HG03442 (cell line): ENCODE measurements at regions not wholly inside any gene's neighbourhood (a gene's known extent, or its start where the extent isn't known, plus 50 kb on each side); places are given as distances from the start of the nearest gene placed in this dataset.

Source experiments
- ATAC-seq: cut with Tn5 transposase; IDR thresholded peaks from one replicate; pipeline ENCODE4 v1.9.1; 2021; ENCODE audit warnings: mild to moderate bottlenecking, moderate library complexity; ENCODE audit not compliant: unreplicated experiment

DNA sequence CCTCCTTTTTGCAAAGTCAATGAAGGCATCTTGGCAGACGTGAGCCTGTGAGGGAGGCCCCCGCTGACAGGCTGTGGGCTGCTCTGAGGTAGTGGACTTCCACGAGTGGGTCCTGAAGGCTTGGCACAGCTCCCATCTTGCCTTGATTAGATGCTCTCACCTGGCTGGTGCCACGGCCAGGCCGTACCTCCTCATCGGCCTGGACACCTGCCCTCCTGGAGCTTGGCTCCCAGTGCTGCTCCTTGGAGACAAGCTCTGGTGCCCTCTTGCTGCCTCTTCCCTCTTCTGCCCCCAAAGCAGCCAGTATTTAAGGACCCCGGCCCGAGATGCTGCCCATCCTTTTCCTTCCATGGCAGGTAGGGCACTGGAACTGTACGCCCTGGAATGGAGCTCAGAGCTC is 93.5 kb downstream of the ERMARD start:
- no peak for ATAC-seq

DNA sequence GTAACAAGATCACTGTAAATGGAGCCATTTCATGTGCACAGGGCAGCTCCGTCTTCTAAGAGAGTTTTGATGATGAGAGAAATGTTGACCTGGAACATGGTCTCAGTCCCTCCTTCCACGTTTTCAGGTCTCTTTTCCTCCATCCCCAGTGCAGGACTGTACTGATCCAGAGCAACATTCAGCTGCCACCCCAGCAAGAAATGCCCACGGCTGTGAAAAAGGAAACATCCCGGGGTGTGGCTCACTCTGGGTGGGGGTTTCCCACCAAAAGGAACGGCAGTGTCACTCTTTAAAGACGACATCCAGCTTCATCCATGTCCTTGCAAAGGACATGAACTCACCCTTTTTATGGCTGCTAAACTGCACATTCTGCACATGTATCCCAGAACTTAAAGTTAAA is 92.6 kb downstream of the ERMARD start:
- ATAC-seq, result no peak

DNA sequence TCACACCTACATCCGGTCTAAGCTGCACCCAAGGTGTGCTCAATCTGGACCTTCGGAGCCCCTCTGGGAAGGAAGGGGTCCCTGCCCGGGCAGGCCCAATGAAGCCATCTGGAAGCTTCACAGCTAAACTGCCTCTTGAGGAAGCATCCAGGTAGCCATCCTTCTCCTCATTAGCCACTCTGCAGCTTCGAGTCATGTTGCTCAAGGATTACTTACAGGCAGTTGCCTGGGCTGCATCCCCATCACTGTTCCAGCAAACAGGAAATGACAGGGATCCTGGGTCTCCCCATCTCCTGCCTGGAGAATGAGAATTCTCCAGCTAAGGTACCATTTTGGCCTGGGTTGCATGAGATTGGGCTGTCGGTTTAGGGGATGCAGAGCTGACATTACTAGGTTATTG is 91.7 kb downstream of the ERMARD start:
- no peak for ATAC-seq

DNA sequence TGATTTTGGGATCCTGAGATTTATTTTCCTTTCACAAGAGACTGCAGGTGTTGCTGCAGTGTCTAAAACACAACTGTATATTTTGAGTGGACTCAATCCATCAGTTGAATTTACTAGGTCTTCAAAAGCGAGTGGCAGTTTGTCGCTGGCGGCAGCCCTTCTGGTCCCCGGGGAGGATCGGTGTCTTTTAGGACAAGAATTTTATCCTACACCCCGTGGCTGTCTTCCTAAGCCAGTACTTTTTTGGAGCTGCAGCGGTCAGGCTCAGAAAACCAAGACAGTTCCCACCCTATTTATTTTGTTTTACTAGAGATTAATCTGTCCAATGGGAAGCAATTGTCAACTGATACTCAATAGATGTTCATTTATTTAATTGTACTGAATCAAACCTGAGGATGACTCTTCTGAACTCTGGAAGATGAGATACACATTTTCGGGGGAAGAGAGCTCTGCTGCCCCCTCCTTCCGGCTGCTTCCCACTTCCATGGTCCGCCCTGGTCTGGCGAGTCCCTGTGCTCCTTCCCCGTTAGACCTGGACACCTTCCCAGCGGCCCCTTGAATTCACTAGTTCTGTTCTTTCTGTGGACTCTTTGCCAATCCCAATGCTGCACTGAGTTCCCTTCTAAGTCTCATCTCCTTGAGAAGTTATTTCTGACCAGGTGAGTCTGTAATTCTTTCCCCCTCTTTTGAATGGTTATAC is 90.6 kb downstream of the ERMARD start:
- no peak for ATAC-seq

DNA sequence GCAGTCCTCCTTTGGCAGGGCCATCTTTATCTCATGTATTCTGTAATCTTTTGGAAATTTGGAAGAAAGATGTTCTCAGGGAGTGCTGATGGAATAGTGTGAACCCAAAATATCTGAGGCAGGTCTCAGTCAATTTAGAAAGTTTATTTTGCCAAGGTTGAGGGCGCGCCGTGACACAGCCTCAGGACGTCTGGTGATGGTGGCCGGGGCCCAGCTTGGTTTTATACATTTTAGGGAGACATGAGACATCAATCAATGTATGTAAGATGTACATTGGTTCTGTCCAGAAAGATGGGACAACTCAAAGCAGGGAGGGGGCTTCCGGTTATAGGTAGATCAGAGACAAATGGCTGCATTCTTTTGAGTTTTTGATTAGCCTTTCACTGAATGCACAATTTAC is 89.8 kb downstream of the ERMARD start:
- no peak for ATAC-seq

DNA sequence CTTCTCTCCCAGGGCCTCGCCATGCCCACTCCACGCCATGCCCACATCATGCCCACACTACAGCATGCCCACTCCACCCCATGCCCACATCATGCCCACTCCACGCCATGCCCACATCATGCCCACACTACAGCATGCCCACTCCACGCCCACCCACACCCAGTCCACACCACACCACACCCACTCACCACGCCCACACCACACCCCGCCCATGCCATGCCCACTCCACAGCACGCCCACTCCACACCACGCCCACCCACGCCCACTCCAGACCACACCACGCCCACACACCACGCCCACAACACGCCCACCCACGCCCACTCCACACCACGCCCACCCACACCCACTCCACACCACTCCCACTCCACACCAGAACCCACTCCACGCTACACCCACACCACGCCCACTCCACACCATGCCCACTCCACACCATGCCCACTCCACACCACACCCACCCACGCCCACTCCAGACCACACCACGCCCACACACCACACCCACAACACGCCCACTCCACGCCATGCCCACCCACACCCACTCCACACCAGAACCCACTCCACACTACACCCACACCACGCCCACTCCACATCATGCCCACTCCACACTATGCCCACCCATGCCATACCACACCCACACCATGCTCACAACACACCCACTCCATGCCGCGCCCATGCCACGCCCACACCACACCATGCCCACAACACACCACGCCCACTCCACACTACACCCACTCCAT is 88.6 kb downstream of the ERMARD start:
- no peak for ATAC-seq

DNA sequence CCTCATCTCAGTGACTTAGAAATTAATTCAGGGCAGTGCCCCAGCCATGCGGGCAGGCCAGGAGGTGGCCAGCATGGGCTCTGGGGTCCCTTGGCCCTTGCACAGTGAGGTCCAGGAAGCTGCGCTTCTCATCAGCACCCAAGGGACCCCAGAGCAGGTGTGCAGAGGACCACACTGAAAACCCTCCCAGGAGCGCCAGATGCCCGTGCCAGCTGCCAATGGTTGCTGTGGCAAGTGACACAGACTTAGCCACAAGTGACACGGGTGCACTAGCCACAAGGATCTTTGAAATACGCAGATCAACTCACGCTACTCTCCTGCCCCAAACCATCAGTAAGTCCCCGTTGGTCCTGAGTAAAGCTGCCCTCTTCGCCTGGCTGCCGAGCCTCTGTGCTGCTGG is 88.1 kb downstream of the ERMARD start:
- no peak for ATAC-seq

DNA sequence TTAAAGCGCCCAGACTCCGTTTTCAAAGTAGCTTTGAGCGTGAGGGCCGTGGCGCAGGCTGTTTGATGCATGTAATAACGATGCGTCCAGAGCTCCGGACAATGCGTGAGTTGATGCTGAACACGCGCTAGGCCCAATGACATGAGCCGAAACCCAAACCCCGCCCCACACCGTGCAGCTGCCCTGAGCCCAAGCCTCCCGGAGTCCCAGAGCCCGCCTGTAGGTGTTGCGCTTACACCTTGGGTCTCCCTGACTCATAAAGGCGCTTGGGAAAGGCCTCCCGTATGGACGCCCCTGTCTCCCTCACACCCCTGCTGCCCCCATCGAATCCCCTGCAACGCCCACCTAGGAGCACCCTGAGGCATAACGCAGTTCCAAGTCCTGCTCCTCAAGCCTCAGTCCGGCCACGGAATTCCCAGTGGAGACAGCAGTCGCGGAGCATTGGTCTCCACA is 87.6 kb downstream of the ERMARD start:
- ATAC-seq, result no peak

DNA sequence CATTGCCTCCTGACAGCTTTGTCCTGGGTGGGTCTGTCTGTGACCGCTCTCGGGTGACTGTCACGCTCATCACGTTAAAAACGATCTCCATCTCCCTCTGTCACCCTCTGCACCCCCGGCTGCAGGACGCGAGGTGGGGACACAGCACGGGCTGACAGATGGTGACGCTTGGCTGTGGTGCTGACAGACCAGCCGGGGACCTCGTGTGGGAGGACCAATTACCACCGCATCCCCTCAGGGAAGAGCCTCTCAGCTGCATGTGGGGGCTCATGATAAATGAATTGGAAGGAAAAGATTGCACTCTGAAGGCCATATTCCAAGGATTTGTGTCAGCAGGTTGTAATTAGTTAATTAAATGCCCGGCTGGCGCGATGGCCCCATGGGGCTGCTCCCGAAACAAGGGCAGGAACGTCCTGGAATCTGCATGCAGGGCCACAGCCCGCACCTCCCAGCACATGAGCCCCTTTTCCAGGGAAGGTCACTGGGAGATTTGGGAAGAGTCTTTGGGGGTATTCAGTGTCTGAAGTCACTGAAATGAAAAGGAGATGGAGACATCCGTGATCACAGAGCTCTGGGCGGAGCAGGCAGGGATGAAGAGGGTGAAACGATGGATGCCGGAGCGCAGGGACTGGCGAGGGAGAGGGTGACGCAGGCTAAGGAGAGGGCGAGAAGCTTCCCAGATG is 87.1 kb downstream of the ERMARD start:
- no peak for ATAC-seq

DNA sequence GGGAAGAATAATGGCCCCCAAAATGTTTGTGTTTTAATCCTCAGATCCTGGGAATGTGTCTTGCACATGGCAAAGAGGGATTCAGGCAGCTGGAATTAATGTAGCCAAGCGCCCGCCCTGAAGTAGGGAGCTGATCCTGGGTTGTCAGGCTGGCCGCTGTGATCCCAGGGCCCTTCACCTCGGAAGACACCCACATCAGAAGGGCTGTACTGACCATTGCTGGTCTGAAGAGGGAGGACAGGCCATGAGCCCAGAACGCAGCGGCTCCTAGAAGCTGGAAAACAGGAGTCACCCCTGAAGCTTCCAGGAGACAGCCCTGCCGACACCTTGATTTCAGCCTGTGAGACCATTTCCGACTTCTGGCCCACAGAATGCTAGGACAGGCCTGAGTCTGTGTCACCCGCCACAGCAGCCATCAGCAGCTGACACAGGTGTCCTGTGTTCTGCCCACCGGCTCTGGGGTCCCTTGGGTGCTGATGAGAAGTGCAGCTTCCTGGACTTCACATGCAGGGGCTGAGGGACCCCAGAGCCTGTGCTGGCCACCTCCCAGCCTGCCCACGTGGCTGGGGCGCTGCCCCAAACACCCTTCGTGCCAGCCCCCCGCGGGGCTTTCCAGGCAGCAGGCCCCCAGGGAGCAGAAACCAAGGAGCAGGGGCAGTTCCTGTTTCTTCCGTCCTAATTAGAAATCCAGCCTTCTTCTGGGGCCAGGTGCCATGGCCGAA is 86.3 kb downstream of the ERMARD start:
- ATAC-seq, result no peak

DNA sequence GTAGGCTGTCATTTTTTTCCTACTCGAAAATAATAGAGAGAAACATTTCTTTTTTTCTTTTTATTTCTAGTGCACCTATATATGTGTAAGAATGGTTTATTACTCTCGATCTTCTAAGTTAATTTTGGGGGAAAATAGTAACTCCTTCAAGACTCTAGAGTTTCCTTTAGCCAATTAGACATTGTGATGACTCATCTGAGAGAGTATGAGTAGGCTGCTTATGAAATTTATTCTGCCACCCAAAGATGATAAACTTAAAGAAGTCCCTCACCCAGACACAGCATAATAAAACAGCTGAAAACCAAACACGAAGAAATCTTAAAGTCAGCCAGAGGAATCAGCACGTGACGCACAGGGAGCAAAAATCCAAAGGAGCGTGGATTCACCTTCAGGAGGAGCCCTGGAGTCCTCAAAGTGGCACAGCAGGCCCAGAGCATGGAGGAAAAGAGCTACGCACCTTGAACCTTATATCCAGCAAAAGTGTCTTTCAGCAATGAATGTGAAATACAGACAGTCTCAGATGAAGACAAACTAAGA is 81.9 kb downstream of the ERMARD start:
- no peak for ATAC-seq

DNA sequence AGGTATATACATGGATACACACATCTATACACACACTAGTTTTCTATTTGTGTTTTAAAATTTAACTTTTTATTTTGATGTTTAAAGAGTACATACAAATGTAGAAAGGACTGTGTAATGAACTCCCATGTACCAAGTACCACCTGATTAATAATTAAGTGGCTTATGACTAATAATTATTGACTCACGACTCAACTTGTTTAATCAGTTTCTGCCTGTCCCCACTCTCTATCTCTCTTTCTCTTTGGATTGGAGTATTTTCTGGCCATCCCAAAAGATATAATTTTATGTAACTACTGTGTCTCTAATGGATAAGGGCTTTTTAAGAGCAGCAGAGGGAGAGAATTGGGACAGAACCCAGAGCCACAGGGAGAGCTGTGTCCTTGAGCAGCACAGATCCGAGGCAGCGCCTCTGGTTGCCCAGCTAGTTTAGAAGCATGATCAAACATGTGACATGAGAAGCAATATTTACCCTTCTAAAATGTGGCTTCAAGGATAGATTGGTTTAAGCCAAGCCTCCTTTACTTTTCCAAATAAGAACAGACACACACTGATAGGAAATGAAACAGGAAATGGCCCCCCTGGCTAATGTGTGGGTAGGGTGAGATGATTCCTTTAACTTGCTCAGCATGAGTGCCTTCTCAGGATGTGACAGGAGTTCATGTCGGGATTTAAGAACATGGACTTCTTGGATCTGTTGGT is 81.0 kb downstream of the ERMARD start:
- no peak for ATAC-seq

DNA sequence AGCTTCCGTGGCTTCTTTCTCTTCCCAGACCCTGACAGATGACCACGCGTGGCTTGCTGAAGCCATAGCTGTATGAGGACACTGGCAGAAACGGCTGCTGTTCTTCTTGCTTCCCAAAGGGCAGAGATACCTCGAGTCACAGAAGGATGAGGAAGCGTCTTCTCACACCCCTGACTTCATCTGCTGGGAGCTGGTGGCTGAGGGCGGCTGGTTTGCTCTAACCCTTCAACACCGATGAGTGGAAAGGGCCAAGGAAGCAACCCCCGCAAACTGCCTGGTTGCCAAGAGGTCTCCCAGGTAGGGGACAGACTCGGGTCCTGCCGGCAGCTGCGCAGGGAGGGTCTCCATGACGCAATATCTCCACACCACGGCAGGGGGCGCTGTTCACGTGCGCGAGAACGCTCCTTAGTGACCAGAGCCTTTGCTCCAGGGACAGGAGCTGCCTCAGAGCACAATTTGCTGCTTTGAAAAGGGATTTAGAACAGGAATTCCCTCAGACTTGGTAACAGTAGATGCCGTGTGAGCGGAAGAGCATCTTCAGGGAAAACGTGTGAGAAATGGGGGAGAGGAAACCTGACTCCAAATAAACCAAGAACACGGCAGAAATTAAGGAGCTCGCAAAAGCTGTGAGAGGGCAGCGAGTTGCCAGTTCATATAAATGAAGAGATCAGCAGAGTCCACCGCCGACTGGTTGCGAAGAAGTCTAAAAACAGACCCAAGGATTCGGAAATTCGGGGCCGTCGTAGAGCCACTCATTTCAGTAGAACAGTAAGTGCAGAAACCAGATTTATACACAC is 80.2 kb downstream of the ERMARD start:
- peak; percentile 67 for ATAC-seq
